ENCODE measurements at regions not wholly inside any gene's neighbourhood (a gene's known extent, or its start where the extent isn't known, plus 50 kb on each side); places are given as distances from the start of the nearest gene placed in this dataset.

GRCh38 chr13:31627097-31627845, 112.1 kb upstream of the RXFP2 start:
- Histone ChIP-seq H3K9me3 (ENCODE audit: low read length) (no peaks in the 10 kb centered on the region), H3K27ac (ENCODE audit: low read depth, low read length) (no peak overlapping the region), H3K36me3 (ENCODE audit: insufficient read depth, low read length) (no peaks in the 10 kb centered on the region), H3K4me3 (ENCODE audit: low read length) (no peak overlapping the region), H3K4me1 (ENCODE audit: insufficient read depth, low read length) (no peaks in the 10 kb centered on the region), H3K27me3 (ENCODE audit: insufficient read depth, low read length, poor library complexity, severe bottlenecking) (no peaks in the 10 kb centered on the region)
- no peak for DNase-seq
- H3K27ac Mint-ChIP-seq = no peak overlapping the region
- H3K4me1 Mint-ChIP-seq = no peaks in the 10 kb centered on the region
- H3K4me3 Mint-ChIP-seq = no peak overlapping the region
- POLR2A ChIA-PET = no interaction called here
- H3K36me3 Mint-ChIP-seq = no peaks in the 10 kb centered on the region
- CTCF ChIA-PET = interaction anchor here (0.6 kb wide), 1 partner anchor 64 kb away, joined by 3 read pairs; no protein-coding TSS in a partner anchor
- peaks cover 0 to 8% (median 2%) of the 10 kb centered on the region in 5 donors for H3K9me3 Mint-ChIP-seq
- H3K27me3 Mint-ChIP-seq = no peaks in the 10 kb centered on the region

- H3K4me1 ChIP-seq (ENCODE audit: insufficient read depth, low read length) = no peaks in the 10 kb centered on the region
- CTCF ChIA-PET = no interaction called here
- H3K4me3 Mint-ChIP-seq = no peak overlapping the region
- no peaks in the 10 kb centered on the region for H3K27me3 Mint-ChIP-seq
- no peaks in the 10 kb centered on the region for H3K4me1 Mint-ChIP-seq
- H3K27me3 ChIP-seq (ENCODE audit: insufficient read depth, low read length, poor library complexity, severe bottlenecking) = no peaks in the 10 kb centered on the region
- peaks cover 0 to 11% (median 8%) of the 10 kb centered on the region in 5 donors for H3K9me3 Mint-ChIP-seq
- H3K36me3 Mint-ChIP-seq = no peaks in the 10 kb centered on the region
- H3K27ac Mint-ChIP-seq = no peak overlapping the region
- no peaks in the 10 kb centered on the region for H3K9me3 ChIP-seq (ENCODE audit: low read length)
- POLR2A ChIA-PET = no interaction called here
- DNase-seq = no peak
- no peak overlapping the region for H3K4me3 ChIP-seq (ENCODE audit: low read length)
- no peak overlapping the region for H3K27ac ChIP-seq (ENCODE audit: low read depth, low read length)
- H3K36me3 ChIP-seq (ENCODE audit: insufficient read depth, low read length) = no peaks in the 10 kb centered on the region
Observed at GRCh38 chr13:31629085-31629780, 110.1 kb upstream of the RXFP2 start.

DNA sequence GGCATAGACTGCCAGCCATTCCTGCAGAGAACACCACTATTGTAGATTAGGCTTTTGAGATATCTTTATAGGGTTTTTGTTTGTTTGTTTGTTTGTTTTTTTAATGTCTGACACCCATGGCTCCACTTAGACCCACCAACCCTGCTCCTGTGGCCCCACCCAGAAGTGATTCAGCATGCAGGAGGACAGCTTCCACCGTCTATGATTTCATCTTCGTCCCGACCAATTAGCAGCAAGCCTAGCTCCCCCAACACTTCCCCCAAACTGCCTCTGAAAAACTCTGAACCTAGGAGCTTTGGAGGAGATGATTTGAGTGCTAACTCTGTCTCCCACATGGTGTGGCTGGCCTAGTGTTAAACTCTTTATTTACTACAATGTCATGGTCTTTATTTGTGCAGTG, 108.3 kb upstream of the RXFP2 start:
- CTCF ChIA-PET = no interaction called here
- no peaks in the 10 kb centered on the region for H3K27me3 ChIP-seq (ENCODE audit: insufficient read depth, low read length, poor library complexity, severe bottlenecking)
- Mint-ChIP-seq H3K36me3 (no peaks in the 10 kb centered on the region), H3K27me3 (peaks cover 0 to 2% of the 10 kb centered on the region in 2 donors), H3K4me3 (no peak overlapping the region), H3K4me1 (no peaks in the 10 kb centered on the region), H3K9me3 (peaks cover 0 to 12% (median 4%) of the 10 kb centered on the region in 5 donors), H3K27ac (no peak overlapping the region)
- no peaks in the 10 kb centered on the region for H3K4me1 ChIP-seq (ENCODE audit: insufficient read depth, low read length)
- H3K4me3 ChIP-seq (ENCODE audit: low read length) = no peak overlapping the region
- H3K9me3 ChIP-seq (ENCODE audit: low read length) = no peaks in the 10 kb centered on the region
- no peak overlapping the region for H3K27ac ChIP-seq (ENCODE audit: low read depth, low read length)
- POLR2A ChIA-PET = no interaction called here
- H3K36me3 ChIP-seq (ENCODE audit: insufficient read depth, low read length) = no peaks in the 10 kb centered on the region
- no peak for DNase-seq

GRCh38 chr13:31631746-31632145, 107.6 kb upstream of the RXFP2 start:
- Histone ChIP-seq H3K4me1 (ENCODE audit: insufficient read depth, low read length) (no peaks in the 10 kb centered on the region), H3K27ac (ENCODE audit: low read depth, low read length) (no peak overlapping the region), H3K4me3 (ENCODE audit: low read length) (no peak overlapping the region), H3K27me3 (ENCODE audit: insufficient read depth, low read length, poor library complexity, severe bottlenecking) (no peaks in the 10 kb centered on the region), H3K9me3 (ENCODE audit: low read length) (no peaks in the 10 kb centered on the region), H3K36me3 (ENCODE audit: insufficient read depth, low read length) (no peaks in the 10 kb centered on the region)
- no peak overlapping the region for H3K4me3 Mint-ChIP-seq
- H3K36me3 Mint-ChIP-seq = no peaks in the 10 kb centered on the region
- H3K4me1 Mint-ChIP-seq = no peaks in the 10 kb centered on the region
- H3K9me3 Mint-ChIP-seq = peaks cover 0 to 12% (median 9%) of the 10 kb centered on the region in 5 donors
- DNase-seq = no peak
- H3K27me3 Mint-ChIP-seq = peaks cover 0 to 2% of the 10 kb centered on the region in 2 donors
- no peak overlapping the region for H3K27ac Mint-ChIP-seq
- CTCF ChIA-PET = no interaction called here
- POLR2A ChIA-PET = no interaction called here

DNA sequence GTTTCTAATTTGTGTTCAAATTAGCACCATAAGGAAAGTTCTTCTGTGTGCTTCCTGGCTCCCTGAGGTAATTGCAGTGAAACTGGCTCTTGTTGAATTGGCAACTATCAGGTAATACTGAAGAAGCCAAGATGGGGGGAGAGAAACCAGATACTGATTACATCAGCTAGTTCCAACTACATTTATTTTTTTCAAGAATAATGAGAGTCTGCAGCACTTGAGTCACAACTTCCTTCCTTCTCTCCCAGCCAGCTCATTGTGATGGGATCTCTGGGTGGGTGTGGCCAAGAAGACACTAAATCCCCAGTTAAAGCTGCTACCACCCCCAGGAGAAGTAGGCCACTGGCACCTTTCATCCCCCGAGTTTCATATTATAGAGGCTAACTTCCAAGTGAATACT, 100.7 kb upstream of the RXFP2 start:
- no peaks in the 10 kb centered on the region for H3K36me3 Mint-ChIP-seq
- DNase-seq = no peak
- Histone ChIP-seq H3K9me3 (ENCODE audit: low read length) (no peaks in the 10 kb centered on the region), H3K4me1 (ENCODE audit: insufficient read depth, low read length) (no peaks in the 10 kb centered on the region), H3K4me3 (ENCODE audit: low read length) (no peak overlapping the region), H3K36me3 (ENCODE audit: insufficient read depth, low read length) (no peaks in the 10 kb centered on the region), H3K27me3 (ENCODE audit: insufficient read depth, low read length, poor library complexity, severe bottlenecking) (no peaks in the 10 kb centered on the region), H3K27ac (ENCODE audit: low read depth, low read length) (no peak overlapping the region)
- peaks cover 3 to 24% (median 12%) of the 10 kb centered on the region in 5 donors for H3K9me3 Mint-ChIP-seq
- ChIA-PET POLR2A (no interaction called here), CTCF (no interaction called here)
- no peak overlapping the region for H3K27ac Mint-ChIP-seq
- peaks cover 0 to 2% of the 10 kb centered on the region in 2 donors for H3K27me3 Mint-ChIP-seq
- no peaks in the 10 kb centered on the region for H3K4me1 Mint-ChIP-seq
- H3K4me3 Mint-ChIP-seq = no peak overlapping the region

GRCh38 chr13:31639443-31640163, 99.7 kb upstream of the RXFP2 start:
- no peaks in the 10 kb centered on the region for H3K27me3 ChIP-seq (ENCODE audit: insufficient read depth, low read length, poor library complexity, severe bottlenecking)
- H3K9me3 ChIP-seq (ENCODE audit: low read length) = no peaks in the 10 kb centered on the region
- Mint-ChIP-seq H3K4me3 (no peak overlapping the region), H3K36me3 (no peaks in the 10 kb centered on the region), H3K27ac (no peak overlapping the region), H3K27me3 (peaks cover 0 to 2% of the 10 kb centered on the region in 2 donors), H3K9me3 (peaks cover 3 to 31% (median 12%) of the 10 kb centered on the region in 5 donors), H3K4me1 (no peaks in the 10 kb centered on the region)
- H3K36me3 ChIP-seq (ENCODE audit: insufficient read depth, low read length) = no peaks in the 10 kb centered on the region
- no peak overlapping the region for H3K4me3 ChIP-seq (ENCODE audit: low read length)
- DNase-seq = no peak
- no peaks in the 10 kb centered on the region for H3K4me1 ChIP-seq (ENCODE audit: insufficient read depth, low read length)
- POLR2A ChIA-PET = no interaction called here
- CTCF ChIA-PET = no interaction called here
- no peak overlapping the region for H3K27ac ChIP-seq (ENCODE audit: low read depth, low read length)

DNA sequence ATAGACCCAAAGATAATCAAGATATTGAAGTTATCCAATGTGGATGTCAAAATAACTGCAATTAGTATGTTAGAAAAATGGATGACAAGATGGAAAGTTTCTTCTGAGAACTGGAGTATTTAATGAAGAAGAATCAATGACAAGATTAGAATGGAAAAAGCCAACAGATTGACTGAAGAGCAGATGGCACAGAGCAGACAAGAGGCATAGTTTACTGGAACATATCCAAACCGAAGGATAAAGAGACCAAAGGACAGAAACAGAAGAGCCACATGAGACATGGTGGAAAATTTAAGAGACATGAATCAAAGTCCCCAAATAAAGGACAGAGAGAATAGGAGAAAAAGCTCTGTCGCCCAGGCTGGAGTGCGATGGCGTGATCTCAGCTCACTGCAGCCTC, 89.6 kb upstream of the RXFP2 start:
- no peak overlapping the region for H3K4me3 ChIP-seq (ENCODE audit: low read length)
- CTCF ChIA-PET = no interaction called here
- H3K4me1 ChIP-seq (ENCODE audit: insufficient read depth, low read length) = no peaks in the 10 kb centered on the region
- H3K27me3 Mint-ChIP-seq = peaks cover 0 to 3% of the 10 kb centered on the region in 2 donors
- H3K36me3 ChIP-seq (ENCODE audit: insufficient read depth, low read length) = no peaks in the 10 kb centered on the region
- peaks cover 0 to 4% (median 2%) of the 10 kb centered on the region in 5 donors for H3K9me3 Mint-ChIP-seq
- H3K4me1 Mint-ChIP-seq = no peaks in the 10 kb centered on the region
- POLR2A ChIA-PET = no interaction called here
- no peak overlapping the region for H3K4me3 Mint-ChIP-seq
- no peak overlapping the region for H3K27ac ChIP-seq (ENCODE audit: low read depth, low read length)
- H3K9me3 ChIP-seq (ENCODE audit: low read length) = no peaks in the 10 kb centered on the region
- no peaks in the 10 kb centered on the region for H3K36me3 Mint-ChIP-seq
- no peaks in the 10 kb centered on the region for H3K27me3 ChIP-seq (ENCODE audit: insufficient read depth, low read length, poor library complexity, severe bottlenecking)
- DNase-seq = no peak
- H3K27ac Mint-ChIP-seq = no peak overlapping the region

DNA sequence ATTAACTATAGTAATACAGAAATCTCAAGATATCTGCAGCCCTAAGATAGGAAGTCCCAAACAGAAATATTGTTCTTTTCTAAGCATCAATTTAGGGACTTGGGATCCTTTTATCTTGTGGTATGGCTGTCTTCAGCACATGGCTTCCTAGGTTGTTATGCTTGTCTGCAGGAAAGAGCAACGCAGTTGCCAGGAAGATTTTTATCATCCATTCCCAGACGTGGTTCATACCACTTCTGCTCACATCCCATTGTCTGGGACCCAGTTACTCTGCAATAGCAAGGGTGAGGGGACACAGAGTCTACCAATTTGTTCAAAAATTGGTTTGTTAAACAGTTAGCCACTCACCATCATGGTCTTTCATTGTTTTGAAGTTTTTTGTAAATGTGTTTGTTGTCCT, 85.6 kb upstream of the RXFP2 start:
- no peaks in the 10 kb centered on the region for H3K36me3 Mint-ChIP-seq
- no peaks in the 10 kb centered on the region for H3K27me3 ChIP-seq (ENCODE audit: insufficient read depth, low read length, poor library complexity, severe bottlenecking)
- DNase-seq = no peak
- H3K4me1 Mint-ChIP-seq = no peaks in the 10 kb centered on the region
- H3K4me3 ChIP-seq (ENCODE audit: low read length) = no peak overlapping the region
- ChIA-PET POLR2A (no interaction called here), CTCF (no interaction called here)
- no peaks in the 10 kb centered on the region for H3K9me3 ChIP-seq (ENCODE audit: low read length)
- H3K27ac Mint-ChIP-seq = no peak overlapping the region
- no peaks in the 10 kb centered on the region for H3K4me1 ChIP-seq (ENCODE audit: insufficient read depth, low read length)
- no peak overlapping the region for H3K4me3 Mint-ChIP-seq
- peaks cover 0 to 2% of the 10 kb centered on the region in 2 donors for H3K27me3 Mint-ChIP-seq
- no peaks in the 10 kb centered on the region for H3K36me3 ChIP-seq (ENCODE audit: insufficient read depth, low read length)
- H3K9me3 Mint-ChIP-seq = peaks cover 0 to 11% (median 0%) of the 10 kb centered on the region in 5 donors
- no peak overlapping the region for H3K27ac ChIP-seq (ENCODE audit: low read depth, low read length)

All from CD8-positive, alpha-beta memory T cell (primary cell).